ENCODE measurements at regions not wholly inside any gene's neighbourhood (a gene's known extent, or its start where the extent isn't known, plus 50 kb on each side); places are given as distances from the start of the nearest gene placed in this dataset.

DNA sequence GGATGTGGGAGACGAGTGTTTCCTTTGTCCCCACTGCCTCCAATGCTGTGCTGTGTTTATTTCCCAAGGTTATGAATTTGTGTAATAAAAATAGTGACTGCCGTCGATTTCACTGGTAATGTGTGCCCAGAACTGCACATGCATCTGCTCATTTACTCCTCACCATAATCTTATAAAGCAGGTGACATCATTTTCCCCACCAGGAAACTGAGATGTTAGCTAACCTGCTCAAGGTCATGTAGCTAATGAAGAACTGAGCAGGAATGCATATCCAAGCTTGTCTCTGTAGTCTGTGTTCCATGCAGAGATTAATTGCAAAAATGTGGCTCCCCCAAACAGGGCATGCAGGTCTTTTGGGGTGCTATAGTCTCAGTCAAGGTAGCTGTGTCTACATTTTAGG, 224.4 kb downstream of the TENT4A start:
- Histone ChIP-seq H3K4me1 (ENCODE audit: insufficient read depth, low read length, poor library complexity, severe bottlenecking) (no peaks in the 10 kb centered on the region), H3K4me3 (ENCODE audit: low read depth, low read length, poor library complexity, severe bottlenecking) (no peak overlapping the region), H3K27ac (ENCODE audit: low read depth, low read length, poor library complexity, severe bottlenecking) (no peak overlapping the region), H3K36me3 (ENCODE audit: insufficient read depth, low read length, poor library complexity, severe bottlenecking) (no peaks in the 10 kb centered on the region), H3K9me3 (ENCODE audit: low read depth, low read length, poor library complexity, severe bottlenecking) (no peaks in the 10 kb centered on the region), H3K27me3 (replicated peaks; ENCODE audit: insufficient read depth, low read depth, low read length, poor library complexity) (peaks cover 28% of the 10 kb centered on the region)
- TF ChIP-seq, protein P1, sequence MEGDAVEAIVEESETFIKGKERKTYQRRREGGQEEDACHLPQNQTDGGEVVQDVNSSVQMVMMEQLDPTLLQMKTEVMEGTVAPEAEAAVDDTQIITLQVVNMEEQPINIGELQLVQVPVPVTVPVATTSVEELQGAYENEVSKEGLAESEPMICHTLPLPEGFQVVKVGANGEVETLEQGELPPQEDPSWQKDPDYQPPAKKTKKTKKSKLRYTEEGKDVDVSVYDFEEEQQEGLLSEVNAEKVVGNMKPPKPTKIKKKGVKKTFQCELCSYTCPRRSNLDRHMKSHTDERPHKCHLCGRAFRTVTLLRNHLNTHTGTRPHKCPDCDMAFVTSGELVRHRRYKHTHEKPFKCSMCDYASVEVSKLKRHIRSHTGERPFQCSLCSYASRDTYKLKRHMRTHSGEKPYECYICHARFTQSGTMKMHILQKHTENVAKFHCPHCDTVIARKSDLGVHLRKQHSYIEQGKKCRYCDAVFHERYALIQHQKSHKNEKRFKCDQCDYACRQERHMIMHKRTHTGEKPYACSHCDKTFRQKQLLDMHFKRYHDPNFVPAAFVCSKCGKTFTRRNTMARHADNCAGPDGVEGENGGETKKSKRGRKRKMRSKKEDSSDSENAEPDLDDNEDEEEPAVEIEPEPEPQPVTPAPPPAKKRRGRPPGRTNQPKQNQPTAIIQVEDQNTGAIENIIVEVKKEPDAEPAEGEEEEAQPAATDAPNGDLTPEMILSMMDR (conservative IDR thresholded peaks at IDR 0.05; ENCODE audit: low read depth, low read length) = no peak
- no peak for TF ChIP-seq EZH2 (IDR thresholded peaks at IDR 0.05; ENCODE audit: borderline replicate concordance, low read depth, low read length, poor library complexity, severe bottlenecking)
- no peak for DNase-seq (ENCODE audit: low spot score)
- ChIA-PET CTCF (no interaction called here), POLR2A (ENCODE audit: low non-redundant PET) (no interaction called here)
- BruUV-seq (replicated peaks) = no TSS peak
- intact Hi-C loops (cut with micrococcal nuclease; ENCODE audit: unreplicated experiment) = no loop called here

DNA sequence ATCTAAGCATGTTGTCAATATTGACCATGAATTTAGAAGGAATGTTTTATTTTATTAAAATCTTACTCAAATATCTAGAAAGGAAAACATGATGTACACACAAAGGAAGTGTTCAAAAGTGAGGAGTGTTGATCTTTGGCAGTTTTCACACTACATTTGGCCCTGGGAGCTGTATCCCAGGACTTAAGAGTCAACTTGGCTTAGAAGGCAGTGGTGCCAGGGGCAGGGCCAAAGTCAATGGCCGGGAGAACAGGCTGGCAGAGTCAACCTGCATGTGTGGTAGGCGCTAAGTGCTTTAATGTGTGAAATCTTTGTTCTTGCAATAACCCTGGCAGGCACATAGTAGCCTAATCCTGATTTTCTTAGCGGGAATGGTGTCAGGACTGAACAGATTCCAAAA, 228.4 kb downstream of the TENT4A start:
- Histone ChIP-seq H3K4me1 (ENCODE audit: insufficient read depth, low read length, poor library complexity, severe bottlenecking) (no peaks in the 10 kb centered on the region), H3K9me3 (ENCODE audit: low read depth, low read length, poor library complexity, severe bottlenecking) (no peaks in the 10 kb centered on the region), H3K4me3 (ENCODE audit: low read depth, low read length, poor library complexity, severe bottlenecking) (no peak overlapping the region), H3K27ac (ENCODE audit: low read depth, low read length, poor library complexity, severe bottlenecking) (no peak overlapping the region), H3K27me3 (replicated peaks; ENCODE audit: insufficient read depth, low read depth, low read length, poor library complexity) (peaks cover 4% of the 10 kb centered on the region), H3K36me3 (ENCODE audit: insufficient read depth, low read length, poor library complexity, severe bottlenecking) (no peaks in the 10 kb centered on the region)
- BruUV-seq (replicated peaks) = no TSS peak
- POLR2A ChIA-PET (ENCODE audit: low non-redundant PET) = no interaction called here
- DNase-seq (ENCODE audit: low spot score) = no peak
- intact Hi-C loops (cut with micrococcal nuclease; ENCODE audit: unreplicated experiment) = no loop called here
- CTCF ChIA-PET = no interaction called here
- no peak for TF ChIP-seq EZH2 (IDR thresholded peaks at IDR 0.05; ENCODE audit: borderline replicate concordance, low read depth, low read length, poor library complexity, severe bottlenecking)
- TF ChIP-seq, protein P1 (conservative IDR thresholded peaks at IDR 0.05; ENCODE audit: low read depth, low read length) = no peak

DNA sequence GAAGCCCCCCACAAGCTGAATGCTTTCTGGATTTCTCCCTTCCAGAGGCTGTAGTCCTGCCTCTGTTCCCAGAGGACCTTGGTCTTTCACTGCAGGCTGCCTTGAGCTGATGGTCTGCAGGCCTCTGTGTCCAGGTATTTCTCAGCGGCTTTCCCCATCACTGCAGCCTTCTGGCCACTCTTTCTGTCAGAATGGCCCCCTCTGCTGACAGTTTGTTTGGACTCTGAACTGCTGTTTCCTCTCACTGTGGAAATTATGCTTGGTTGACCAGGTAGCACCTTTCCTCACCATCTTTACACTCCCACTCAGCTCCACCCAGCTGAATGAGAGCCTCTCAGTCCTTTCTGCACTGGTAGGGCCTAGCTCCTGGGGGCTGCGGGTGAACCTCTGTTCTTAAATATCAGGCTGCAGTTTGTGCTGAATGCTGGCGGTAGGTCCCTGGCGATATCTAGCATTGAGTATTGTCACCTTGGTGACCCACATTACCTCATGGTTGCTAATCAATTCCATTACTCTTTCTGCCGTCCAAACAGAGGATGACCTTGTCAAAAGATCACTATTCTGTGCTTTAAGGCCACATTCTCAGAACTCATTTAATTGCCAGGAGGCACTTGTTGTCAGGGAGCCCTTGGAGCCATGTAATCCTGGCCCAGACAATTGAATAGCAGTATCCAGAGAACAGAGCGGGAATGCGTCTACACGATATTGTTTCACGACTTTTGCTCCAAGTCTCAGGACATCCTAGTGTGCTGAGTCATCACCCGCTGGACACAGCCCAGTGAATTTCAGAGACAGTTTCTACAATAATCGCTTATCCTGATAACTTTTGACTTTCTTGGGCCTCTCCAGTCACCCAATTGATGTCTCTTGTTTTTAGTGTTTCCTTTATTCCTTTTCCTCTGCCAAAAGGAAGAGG, 230.2 kb downstream of the TENT4A start:
- Histone ChIP-seq H3K36me3 (ENCODE audit: insufficient read depth, low read length, poor library complexity, severe bottlenecking) (no peaks in the 10 kb centered on the region), H3K4me3 (ENCODE audit: low read depth, low read length, poor library complexity, severe bottlenecking) (no peak overlapping the region), H3K27me3 (replicated peaks; ENCODE audit: insufficient read depth, low read depth, low read length, poor library complexity) (peaks cover 4% of the 10 kb centered on the region), H3K27ac (ENCODE audit: low read depth, low read length, poor library complexity, severe bottlenecking) (no peak overlapping the region), H3K4me1 (ENCODE audit: insufficient read depth, low read length, poor library complexity, severe bottlenecking) (no peaks in the 10 kb centered on the region), H3K9me3 (ENCODE audit: low read depth, low read length, poor library complexity, severe bottlenecking) (no peaks in the 10 kb centered on the region)
- ChIA-PET POLR2A (ENCODE audit: low non-redundant PET) (no interaction called here), CTCF (no interaction called here)
- DNase-seq (ENCODE audit: low spot score) = no peak
- intact Hi-C loops (cut with micrococcal nuclease; ENCODE audit: unreplicated experiment) = no loop called here
- no peak for TF ChIP-seq EZH2 (IDR thresholded peaks at IDR 0.05; ENCODE audit: borderline replicate concordance, low read depth, low read length, poor library complexity, severe bottlenecking)
- TF ChIP-seq, protein P1 (conservative IDR thresholded peaks at IDR 0.05; ENCODE audit: low read depth, low read length) = no peak
- BruUV-seq (replicated peaks) = no TSS peak

All from A673 (cell line).